HCT116 (cell line): ENCODE measurements at regions not wholly inside any gene's neighbourhood (a gene's known extent, or its start where the extent isn't known, plus 50 kb on each side); places are given as distances from the start of the nearest gene placed in this dataset.

Experiments used
- ATAC-seq: fragments of 200-7000 bp; cut with Tn5 transposase; 2 replicates; pipeline ENCODE4 v1.9.1; 2020; ENCODE audit warnings: mild to moderate bottlenecking, moderate library complexity
- BruUV-seq: library from RNA; stranded (reverse); fragments of 400-500 nt; replicated peaks from 2 replicates; lab custom pipeline; 2021; lab: Mats Ljungman, UMichigan
- CTCF ChIA-PET: fragments of 300-600 bp; sonication (Branson Sonifier 250); formaldehyde crosslinking; loops from one replicate; lab custom pipeline; 2021; ENCODE audit warnings: antibody characterized with exemption; lab: Charles Lee
- POLR2A ChIA-PET: fragments of 300-600, 350-600 bp; sonication (Branson Sonifier 250); formaldehyde crosslinking; loops from one replicate; lab custom pipeline; 2021; ENCODE audit warnings: antibody characterized with exemption; lab: Charles Lee
- RAD21 ChIA-PET, 2 experiments: fragments of 300-600 bp; sonication (Branson Sonifier 250); formaldehyde crosslinking; loops; one replicate each; lab custom pipeline; 2023; ENCODE audit warnings: low total read pairs in 2 of 2; ENCODE audit not compliant: uncharacterized antibody in 2 of 2, unreplicated experiment in 2 of 2, low non-redundant PET in 1 of 2; lab: Charles Lee
- DNase-seq: peaks from one replicate; pipeline ENCODE4 v3.0.0-alpha.2; 2010; ENCODE audit warnings: low read depth, low spot score
- H2AFZ ChIP-seq: fragments of 200-600 bp; shearing (Covaris generic), sonication (generic); 2 replicates; pipeline ENCODE4 v1.6.1; 2017; ENCODE audit warnings: low read depth, mixed run types, mixed read lengths, antibody characterized with exemption, low read length; ENCODE audit not compliant: poor library complexity, severe bottlenecking
- H3K27ac ChIP-seq: 2 replicates; pipeline ENCODE4 v1.5.1; 2012; ENCODE audit warnings: low read depth, low read length
- H3K27me3 ChIP-seq: fragments of 200-600 bp; sonication (generic); 2 replicates; pipeline ENCODE4 v1.6.1; 2016; ENCODE audit warnings: mixed run types, low read length, mixed read lengths; ENCODE audit not compliant: insufficient read depth
- H3K36me3 ChIP-seq, 2 experiments: fragments of 200-500 bp in 1 of 2; fragments of 200-600 bp in 1 of 2; sonication (Bioruptor generic) in 1 of 2; sonication (generic) in 1 of 2; 2 replicates each; pipeline versions ENCODE4 v1.5.1 to v1.6.1; 2014 to 2016; ENCODE audit warnings: low read length in 2 of 2, inconsistent platforms in 1 of 2, mixed read lengths in 1 of 2, mixed run types in 1 of 2; ENCODE audit not compliant: insufficient read depth in 2 of 2, control insufficient read depth in 1 of 2
- H3K4me1 ChIP-seq, 2 experiments: fragments of 200-600 bp in 1 of 2; sonication (generic) in 1 of 2; 2 replicates each; pipeline versions ENCODE4 v1.5.1 to v1.6.1; 2012 to 2017; ENCODE audit warnings: low read length in 2 of 2, inconsistent platforms in 1 of 2, mild to moderate bottlenecking in 1 of 2, mixed read lengths in 1 of 2, mixed run types in 1 of 2, moderate library complexity in 1 of 2; ENCODE audit not compliant: insufficient read depth in 2 of 2, control insufficient read depth in 1 of 2
- H3K4me2 ChIP-seq: fragments of 200-600 bp; sonication (generic); 2 replicates; pipeline ENCODE4 v1.6.1; 2017; ENCODE audit warnings: mixed run types, low read length, mixed read lengths
- H3K4me3 ChIP-seq, 2 experiments: fragments of 200-600 bp in 1 of 2; sonication (generic) in 1 of 2; replicated peaks in 1 of 2; 2 replicates each; pipeline ENCODE4 v1.5.1; 2011 to 2016; ENCODE audit warnings: low read length in 2 of 2, control low read depth in 1 of 2, low read depth in 1 of 2, mild to moderate bottlenecking in 1 of 2, mixed read lengths in 1 of 2, mixed run types in 1 of 2
- H3K79me2 ChIP-seq: fragments of 200-600 bp; sonication (generic); 2 replicates; pipeline ENCODE4 v1.6.1; 2017; ENCODE audit warnings: mild to moderate bottlenecking, mixed run types, low read length, moderate library complexity, mixed read lengths; ENCODE audit not compliant: insufficient read depth
- H3K9ac ChIP-seq: fragments of 200-600 bp; sonication (generic); 2 replicates; pipeline ENCODE4 v1.6.1; 2016; ENCODE audit warnings: low read length, mixed read lengths
- H3K9me2 ChIP-seq: fragments of 200-600 bp; sonication (generic), shearing (Covaris generic); 2 replicates; pipeline ENCODE4 v1.6.1; 2017; ENCODE audit warnings: mixed run types, mild to moderate bottlenecking, moderate library complexity; ENCODE audit not compliant: insufficient read depth
- H3K9me3 ChIP-seq, 2 experiments: fragments of 200-500 bp in 1 of 2; fragments of 200-600 bp in 1 of 2; sonication (Bioruptor generic) in 1 of 2; sonication (generic) in 1 of 2; 2 replicates each; pipeline ENCODE4 v1.6.1; 2014 to 2017; ENCODE audit warnings: low read length in 2 of 2, mixed read lengths in 2 of 2, inconsistent platforms in 1 of 2, low read depth in 1 of 2, mild to moderate bottlenecking in 1 of 2, mixed run types in 1 of 2, moderate library complexity in 1 of 2; ENCODE audit not compliant: control insufficient read depth in 1 of 2, insufficient read depth in 1 of 2
- H4K20me1 ChIP-seq: fragments of 200-600 bp; sonication (generic), shearing (Covaris generic); 2 replicates; pipeline ENCODE4 v1.6.1; 2017; ENCODE audit warnings: mixed run types, mild to moderate bottlenecking, moderate library complexity; ENCODE audit not compliant: insufficient read depth
- ATF3 ChIP-seq: IDR thresholded peaks from 2 replicates; pipeline ENCODE4 v1.6.1; 2012
- FOSL1 ChIP-seq: IDR thresholded peaks from 2 replicates; pipeline ENCODE4 v1.6.1; 2012; ENCODE audit warnings: low read depth
- JUND ChIP-seq: IDR thresholded peaks from 2 replicates; pipeline ENCODE4 v1.6.1; 2012
- RAD21 ChIP-seq: IDR thresholded peaks from 2 replicates; pipeline ENCODE4 v1.6.1; 2012; ENCODE audit warnings: low read depth, mild to moderate bottlenecking
- REST ChIP-seq: IDR thresholded peaks from 2 replicates; pipeline ENCODE4 v1.6.1; 2012; ENCODE audit warnings: low read depth
- SIN3A ChIP-seq: IDR thresholded peaks from 2 replicates; pipeline ENCODE4 v1.6.1; 2012; ENCODE audit warnings: low read depth
- SRF ChIP-seq: IDR thresholded peaks from 2 replicates; pipeline ENCODE4 v1.6.1; 2012; ENCODE audit warnings: low read depth
- TCF7L2 ChIP-seq: IDR thresholded peaks from 2 replicates; pipeline ENCODE4 v1.7.0; 2011; ENCODE audit warnings: borderline replicate concordance, inconsistent platforms; ENCODE audit not compliant: insufficient read depth, insufficient read length; ENCODE audit errors: extremely low read depth
- ZBTB33 ChIP-seq: IDR thresholded peaks from 2 replicates; pipeline ENCODE4 v1.6.1; 2011; ENCODE audit warnings: mild to moderate bottlenecking, low read length, moderate library complexity; ENCODE audit not compliant: insufficient replicate concordance; ENCODE audit errors: extremely low read depth
- ZFX ChIP-seq: fragments of 450-650 bp; IDR thresholded peaks from 2 replicates; pipeline ENCODE4 v1.6.1; 2017
- intact Hi-C: fragments of 100-400 bp; cut with micrococcal nuclease; formaldehyde crosslinking; loops from 2 replicates; pipeline ENCODE4 v1.10.0; 2022
- TF ChIP-seq, protein P1 (sequence below): IDR thresholded peaks from 2 replicates; pipeline ENCODE4 v1.6.1; 2012

- Histone ChIP-seq H3K9me3 (no peaks in the 10 kb centered on the region), H3K4me3 (no peak overlapping the region), H3K27ac (no peak overlapping the region), H3K9me2 (no peaks in the 10 kb centered on the region), H3K4me1 (no peaks in the 10 kb centered on the region), H3K79me2 (no peaks in the 10 kb centered on the region), H3K36me3 (no peaks in the 10 kb centered on the region), H3K27me3 (peaks cover 23% of the 10 kb centered on the region), H4K20me1 (no peaks in the 10 kb centered on the region), H3K4me2 (no peak overlapping the region), H3K9ac (no peak overlapping the region), H2AFZ (no peak overlapping the region)
- intact Hi-C loops, result no loop called here
- CTCF ChIA-PET, result no interaction called here
- POLR2A ChIA-PET, result no interaction called here
- RAD21 ChIA-PET, result no interaction called here
- TF ChIP-seq RAD21, result no peak
- TF ChIP-seq REST, result no peak
- DNase-seq (no peak), ATAC-seq (no peak)
- BruUV-seq, result no TSS peak
Measured at GRCh38 chr6:72457738-72458137, 164.1 kb upstream of the KCNQ5 start.

DNA sequence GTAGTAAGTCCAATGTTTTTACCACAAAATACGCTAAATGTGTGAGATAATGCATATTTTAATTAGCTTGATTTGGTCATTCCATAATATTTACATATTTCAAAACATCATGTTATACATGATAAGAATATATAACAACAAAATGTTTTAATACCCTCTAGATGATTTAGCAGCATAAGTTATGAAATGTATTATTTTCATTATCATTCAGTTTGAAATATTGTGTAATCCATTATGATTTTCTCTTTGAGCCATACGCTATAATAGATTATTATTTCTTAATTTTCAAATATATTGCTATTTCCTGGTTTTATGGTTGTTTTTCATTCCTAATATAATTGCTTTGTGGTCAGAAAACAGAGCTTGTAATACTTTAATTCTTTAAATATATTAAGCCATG is 163.3 kb upstream of the KCNQ5 start:
- Histone ChIP-seq H3K27ac (no peak overlapping the region), H3K9me3 (no peaks in the 10 kb centered on the region), H3K9ac (no peak overlapping the region), H3K4me1 (no peaks in the 10 kb centered on the region), H2AFZ (no peak overlapping the region), H3K4me3 (no peak overlapping the region), H4K20me1 (no peaks in the 10 kb centered on the region), H3K36me3 (no peaks in the 10 kb centered on the region), H3K27me3 (peaks cover 23% of the 10 kb centered on the region), H3K4me2 (no peak overlapping the region), H3K9me2 (no peaks in the 10 kb centered on the region), H3K79me2 (no peaks in the 10 kb centered on the region)
- POLR2A ChIA-PET, result no interaction called here
- ATAC-seq (no peak), DNase-seq (no peak)
- CTCF ChIA-PET, result no interaction called here
- RAD21 ChIA-PET, result no interaction called here
- BruUV-seq, result no TSS peak
- intact Hi-C loops, result no loop called here
- no peak for TF ChIP-seq ATF3
- TF ChIP-seq, protein P1, sequence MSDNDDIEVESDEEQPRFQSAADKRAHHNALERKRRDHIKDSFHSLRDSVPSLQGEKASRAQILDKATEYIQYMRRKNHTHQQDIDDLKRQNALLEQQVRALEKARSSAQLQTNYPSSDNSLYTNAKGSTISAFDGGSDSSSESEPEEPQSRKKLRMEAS, result no peak
- no peak for TF ChIP-seq REST
- TF ChIP-seq ZFX, result no peak
- no peak for TF ChIP-seq JUND
- TF ChIP-seq FOSL1, result no peak
- TF ChIP-seq SRF, result no peak
- TF ChIP-seq TCF7L2, result no peak
- no peak for TF ChIP-seq ZBTB33
- TF ChIP-seq RAD21, result no peak
- TF ChIP-seq SIN3A, result no peak
